ENCODE measurements at regions not wholly inside any gene's neighbourhood (a gene's known extent, or its start where the extent isn't known, plus 50 kb on each side); places are given as distances from the start of the nearest gene placed in this dataset.

DNA sequence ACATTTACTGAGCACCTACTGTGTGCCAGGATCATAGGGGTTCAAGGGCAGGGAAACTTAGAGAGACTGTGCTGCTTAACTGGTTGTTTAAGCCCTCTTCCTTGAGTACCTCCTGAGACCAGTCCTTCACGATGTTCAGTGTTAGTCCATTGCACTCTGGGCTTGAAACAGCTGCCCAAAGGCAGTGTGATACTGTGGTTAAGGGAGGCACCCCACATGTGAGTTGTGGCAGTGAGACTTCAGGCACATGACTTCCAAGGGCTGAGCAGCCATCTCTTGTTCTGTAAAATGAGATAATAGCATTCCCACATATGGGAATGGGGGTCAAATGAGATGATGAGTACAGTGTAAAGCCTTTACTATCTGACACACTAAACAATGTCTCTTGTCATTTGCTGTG lies 75.1 kb downstream of the LINGO1 start:
- Histone ChIP-seq H3K27me3 (replicated peaks; ENCODE audit: control insufficient read depth, insufficient read depth, low read length) (peaks cover 1% of the 10 kb centered on the region; the same call in 1 of the 2 replicates), H3K36me3 (ENCODE audit: control insufficient read depth, insufficient read depth, low read length) (no peaks in the 10 kb centered on the region), H3K4me3 (replicated peaks; ENCODE audit: low read depth, low read length) (no peak overlapping the region)
- TF ChIP-seq, protein P1, sequence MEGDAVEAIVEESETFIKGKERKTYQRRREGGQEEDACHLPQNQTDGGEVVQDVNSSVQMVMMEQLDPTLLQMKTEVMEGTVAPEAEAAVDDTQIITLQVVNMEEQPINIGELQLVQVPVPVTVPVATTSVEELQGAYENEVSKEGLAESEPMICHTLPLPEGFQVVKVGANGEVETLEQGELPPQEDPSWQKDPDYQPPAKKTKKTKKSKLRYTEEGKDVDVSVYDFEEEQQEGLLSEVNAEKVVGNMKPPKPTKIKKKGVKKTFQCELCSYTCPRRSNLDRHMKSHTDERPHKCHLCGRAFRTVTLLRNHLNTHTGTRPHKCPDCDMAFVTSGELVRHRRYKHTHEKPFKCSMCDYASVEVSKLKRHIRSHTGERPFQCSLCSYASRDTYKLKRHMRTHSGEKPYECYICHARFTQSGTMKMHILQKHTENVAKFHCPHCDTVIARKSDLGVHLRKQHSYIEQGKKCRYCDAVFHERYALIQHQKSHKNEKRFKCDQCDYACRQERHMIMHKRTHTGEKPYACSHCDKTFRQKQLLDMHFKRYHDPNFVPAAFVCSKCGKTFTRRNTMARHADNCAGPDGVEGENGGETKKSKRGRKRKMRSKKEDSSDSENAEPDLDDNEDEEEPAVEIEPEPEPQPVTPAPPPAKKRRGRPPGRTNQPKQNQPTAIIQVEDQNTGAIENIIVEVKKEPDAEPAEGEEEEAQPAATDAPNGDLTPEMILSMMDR (IDR thresholded peaks at IDR 0.05; ENCODE audit: insufficient read depth, low read length, poor library complexity, severe bottlenecking): no peak
- DNase-seq (ENCODE audit: extremely low read depth, insufficient read length): no peak

DNA sequence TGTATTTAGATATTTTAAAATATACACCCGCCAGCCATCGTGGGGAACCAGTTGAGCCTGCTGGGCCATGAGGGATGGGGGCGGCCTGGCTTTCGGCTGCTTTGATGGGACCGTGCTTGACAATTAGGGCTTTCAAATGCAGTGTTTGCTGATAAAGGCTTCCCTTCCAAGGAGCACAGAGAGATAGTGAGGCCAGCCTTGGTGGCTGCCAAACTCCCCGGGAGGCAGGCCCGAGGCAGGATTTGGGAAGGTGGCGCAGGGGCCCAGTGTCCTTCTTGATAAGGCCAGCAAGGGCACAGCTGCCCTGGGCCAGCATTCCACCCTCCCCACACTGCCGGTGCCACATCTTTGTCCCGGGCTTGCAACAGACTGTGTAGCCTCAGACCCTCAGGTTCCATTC lies 75.6 kb downstream of the LINGO1 start:
- TF ChIP-seq, protein P1 (IDR thresholded peaks at IDR 0.05; ENCODE audit: insufficient read depth, low read length, poor library complexity, severe bottlenecking): no peak
- no peak for DNase-seq (ENCODE audit: extremely low read depth, insufficient read length)
- Histone ChIP-seq H3K4me3 (replicated peaks; ENCODE audit: low read depth, low read length) (no peak overlapping the region), H3K36me3 (ENCODE audit: control insufficient read depth, insufficient read depth, low read length) (no peaks in the 10 kb centered on the region), H3K27me3 (replicated peaks; ENCODE audit: control insufficient read depth, insufficient read depth, low read length) (peaks cover 1% of the 10 kb centered on the region; the same call in 1 of the 2 replicates)

DNA sequence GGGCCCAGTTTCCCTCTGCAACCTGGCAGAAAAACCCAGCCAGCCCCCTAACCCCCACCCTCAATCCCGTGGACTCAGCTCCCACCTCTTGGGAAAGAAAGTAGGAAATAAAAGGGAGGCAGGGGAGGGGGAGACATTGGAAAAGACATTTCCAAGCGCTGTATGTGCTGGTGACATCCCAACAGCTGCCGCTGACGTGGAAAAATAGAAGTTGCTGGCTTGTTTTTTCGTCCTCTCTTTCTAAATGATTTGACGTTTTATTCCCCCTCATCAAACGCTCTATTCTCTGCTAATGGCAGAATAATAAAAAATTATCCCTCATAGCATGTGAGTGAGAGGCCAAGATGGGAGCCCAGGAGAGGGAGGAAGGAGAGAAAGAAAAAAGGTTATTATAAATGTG lies 76.1 kb downstream of the LINGO1 start:
- DNase-seq (ENCODE audit: extremely low read depth, insufficient read length): no peak
- TF ChIP-seq, protein P1 (IDR thresholded peaks at IDR 0.05; ENCODE audit: insufficient read depth, low read length, poor library complexity, severe bottlenecking): no peak
- no peaks in the 10 kb centered on the region for H3K36me3 ChIP-seq (ENCODE audit: control insufficient read depth, insufficient read depth, low read length)
- H3K4me3 ChIP-seq (replicated peaks; ENCODE audit: low read depth, low read length): no peak overlapping the region
- H3K27me3 ChIP-seq (replicated peaks; ENCODE audit: control insufficient read depth, insufficient read depth, low read length): peaks cover 1% of the 10 kb centered on the region; the same call in 1 of the 2 replicates

DNA sequence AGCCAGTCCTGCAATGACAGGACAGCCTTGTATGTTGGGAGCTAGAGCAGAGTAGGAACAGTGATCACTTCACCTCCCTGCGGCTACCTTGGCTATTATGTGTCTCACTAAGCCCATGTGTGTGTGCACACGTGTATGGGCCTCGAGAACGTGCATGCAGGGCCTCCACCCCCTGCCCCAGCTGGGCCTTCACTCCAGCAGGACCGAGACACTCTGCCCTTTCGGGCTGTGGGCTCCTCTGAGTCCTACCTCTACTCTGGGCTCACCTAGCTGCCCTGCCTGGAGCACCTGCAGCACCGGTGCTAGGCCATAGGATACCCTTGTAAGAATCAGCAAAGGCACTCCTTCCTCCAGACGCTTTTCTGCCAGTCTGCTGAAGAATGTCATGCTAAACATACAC lies 77.5 kb downstream of the LINGO1 start:
- H3K36me3 ChIP-seq (ENCODE audit: control insufficient read depth, insufficient read depth, low read length): no peaks in the 10 kb centered on the region
- peaks cover 1% of the 10 kb centered on the region; the same call in 1 of the 2 replicates for H3K27me3 ChIP-seq (replicated peaks; ENCODE audit: control insufficient read depth, insufficient read depth, low read length)
- DNase-seq (ENCODE audit: extremely low read depth, insufficient read length): no peak
- H3K4me3 ChIP-seq (replicated peaks; ENCODE audit: low read depth, low read length): no peak overlapping the region
- TF ChIP-seq, protein P1 (IDR thresholded peaks at IDR 0.05; ENCODE audit: insufficient read depth, low read length, poor library complexity, severe bottlenecking): no peak

DNA sequence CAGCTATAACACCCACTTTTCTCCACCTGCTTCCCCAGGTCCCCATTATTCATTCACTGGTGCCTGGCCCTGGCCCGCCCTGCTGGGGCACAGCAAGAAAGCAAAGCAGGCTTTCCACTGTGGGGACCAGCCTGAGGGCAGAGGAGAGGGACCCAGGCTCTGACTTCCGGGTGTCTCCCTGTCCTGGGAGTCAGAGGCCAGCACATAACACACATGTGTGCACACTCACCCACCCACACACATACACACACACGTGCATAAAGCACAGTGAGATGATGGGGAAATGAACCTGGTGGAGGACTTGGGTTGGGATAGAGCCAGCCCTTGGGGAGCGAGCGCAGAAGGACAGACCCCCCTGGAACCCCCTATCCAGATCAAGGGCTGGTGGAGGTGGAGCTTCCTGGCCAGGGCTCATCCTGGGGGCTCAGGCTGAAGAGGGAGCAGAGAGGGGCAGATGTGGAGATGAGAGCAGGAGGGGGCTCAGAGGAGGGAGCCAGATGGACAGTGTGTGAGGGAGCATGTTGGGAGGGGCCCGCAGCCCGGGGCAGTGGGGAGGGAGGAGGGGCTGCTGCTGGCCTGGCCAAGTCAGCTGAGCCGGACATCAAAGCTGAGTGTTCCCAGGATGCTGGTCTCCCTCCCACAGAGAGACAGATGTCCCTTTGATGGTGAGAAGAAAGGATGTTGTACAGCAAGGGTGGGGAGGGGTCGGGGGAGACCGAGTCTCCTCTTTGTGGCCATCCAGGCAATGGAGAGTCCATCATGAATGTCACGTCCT lies 78.2 kb downstream of the LINGO1 start:
- Histone ChIP-seq H3K4me3 (replicated peaks; ENCODE audit: low read depth, low read length) (no peak overlapping the region), H3K27me3 (replicated peaks; ENCODE audit: control insufficient read depth, insufficient read depth, low read length) (peaks cover 1% of the 10 kb centered on the region; the same call in 1 of the 2 replicates), H3K36me3 (ENCODE audit: control insufficient read depth, insufficient read depth, low read length) (no peaks in the 10 kb centered on the region)
- DNase-seq (ENCODE audit: extremely low read depth, insufficient read length): no peak
- TF ChIP-seq, protein P1 (IDR thresholded peaks at IDR 0.05; ENCODE audit: insufficient read depth, low read length, poor library complexity, severe bottlenecking): no peak

All from GM06990 (cell line).